ENCODE measurements at regions not wholly inside any gene's neighbourhood (a gene's known extent, or its start where the extent isn't known, plus 50 kb on each side); places are given as distances from the start of the nearest gene placed in this dataset.
"Not testable (repeated sequence)": the region's sequence is repeated elsewhere in the genome, so short reads cannot be mapped to it uniquely, and the experiment has no call there.

DNA sequence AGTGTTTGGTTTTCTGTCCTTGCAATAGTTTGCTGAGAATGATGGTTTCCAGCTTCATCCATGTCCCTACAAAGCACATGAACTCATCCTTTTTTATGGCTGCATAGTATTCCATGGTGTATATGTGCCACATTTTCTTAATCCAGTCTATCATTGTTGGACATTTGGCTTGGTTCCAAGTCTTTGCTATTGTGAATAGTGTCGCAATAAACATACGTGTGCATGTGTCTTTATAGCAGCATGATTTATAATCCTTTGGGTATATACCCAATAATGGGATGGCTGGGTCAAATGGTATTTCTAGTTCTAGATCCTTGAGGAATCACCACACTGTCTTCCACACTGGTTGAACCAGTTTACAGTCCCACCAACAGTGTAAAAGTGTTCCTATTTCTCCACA lies 269.8 kb upstream of the DCN start:
- TF ChIP-seq, protein P1, sequence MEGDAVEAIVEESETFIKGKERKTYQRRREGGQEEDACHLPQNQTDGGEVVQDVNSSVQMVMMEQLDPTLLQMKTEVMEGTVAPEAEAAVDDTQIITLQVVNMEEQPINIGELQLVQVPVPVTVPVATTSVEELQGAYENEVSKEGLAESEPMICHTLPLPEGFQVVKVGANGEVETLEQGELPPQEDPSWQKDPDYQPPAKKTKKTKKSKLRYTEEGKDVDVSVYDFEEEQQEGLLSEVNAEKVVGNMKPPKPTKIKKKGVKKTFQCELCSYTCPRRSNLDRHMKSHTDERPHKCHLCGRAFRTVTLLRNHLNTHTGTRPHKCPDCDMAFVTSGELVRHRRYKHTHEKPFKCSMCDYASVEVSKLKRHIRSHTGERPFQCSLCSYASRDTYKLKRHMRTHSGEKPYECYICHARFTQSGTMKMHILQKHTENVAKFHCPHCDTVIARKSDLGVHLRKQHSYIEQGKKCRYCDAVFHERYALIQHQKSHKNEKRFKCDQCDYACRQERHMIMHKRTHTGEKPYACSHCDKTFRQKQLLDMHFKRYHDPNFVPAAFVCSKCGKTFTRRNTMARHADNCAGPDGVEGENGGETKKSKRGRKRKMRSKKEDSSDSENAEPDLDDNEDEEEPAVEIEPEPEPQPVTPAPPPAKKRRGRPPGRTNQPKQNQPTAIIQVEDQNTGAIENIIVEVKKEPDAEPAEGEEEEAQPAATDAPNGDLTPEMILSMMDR (IDR thresholded peaks at IDR 0.05; ENCODE audit: borderline replicate concordance, extremely low read depth, low read length, poor library complexity, severe bottlenecking), result not testable (repeated sequence)
- not testable (repeated sequence) for TF ChIP-seq EZH2 (IDR thresholded peaks at IDR 0.05; ENCODE audit: borderline replicate concordance, low read depth, low read length, severe bottlenecking)
